Trophoblast cell (in vitro differentiated cells and primary cell): ENCODE measurements at regions not wholly inside any gene's neighbourhood (a gene's known extent, or its start where the extent isn't known, plus 50 kb on each side); places are given as distances from the start of the nearest gene placed in this dataset.

ENCODE experiments used
- DNase-seq, 2 donors: peaks; one replicate each; pipeline ENCODE4 v3.0.0-alpha.2; 2016
- H2AFZ ChIP-seq: 2 replicates; pipeline ENCODE4 v1.6.1; 2013; ENCODE audit warnings: low read length, moderate library complexity, mild to moderate bottlenecking; ENCODE audit not compliant: insufficient read depth, poor library complexity
- H2AK5ac ChIP-seq: 2 replicates; pipeline ENCODE4 v1.6.1; 2013; ENCODE audit warnings: mild to moderate bottlenecking, low read length
- H2BK120ac ChIP-seq: 2 replicates; pipeline ENCODE4 v1.6.1; 2013; ENCODE audit warnings: low read length, mild to moderate bottlenecking, moderate library complexity; ENCODE audit not compliant: insufficient read depth, poor library complexity
- H2BK12ac ChIP-seq: 2 replicates; pipeline ENCODE4 v1.6.1; 2013; ENCODE audit warnings: mild to moderate bottlenecking, low read length, moderate library complexity
- H2BK5ac ChIP-seq: 2 replicates; pipeline ENCODE4 v1.6.1; 2013; ENCODE audit warnings: low read length, low read depth, moderate library complexity, mild to moderate bottlenecking; ENCODE audit not compliant: poor library complexity
- H3K14ac ChIP-seq: 2 replicates; pipeline ENCODE4 v1.6.1; 2013; ENCODE audit warnings: mild to moderate bottlenecking, low read length
- H3K18ac ChIP-seq: 2 replicates; pipeline ENCODE4 v1.6.1; 2013; ENCODE audit warnings: mild to moderate bottlenecking, low read length
- H3K23ac ChIP-seq: 2 replicates; pipeline ENCODE4 v1.6.1; 2013; ENCODE audit warnings: low read length
- H3K27ac ChIP-seq: 2 replicates; pipeline ENCODE4 v1.5.1; 2013; ENCODE audit warnings: low read depth, mild to moderate bottlenecking, inconsistent platforms, low read length, moderate library complexity
- H3K27me3 ChIP-seq: 2 replicates; pipeline ENCODE4 v1.6.1; 2013; ENCODE audit warnings: inconsistent platforms, mild to moderate bottlenecking, low read length, moderate library complexity; ENCODE audit not compliant: insufficient read depth
- H3K36me3 ChIP-seq, 2 experiments: 1 replicate in 1 of 2; 2 replicates in 1 of 2; pipeline ENCODE4 v1.6.1; 2013; ENCODE audit warnings: low read length in 2 of 2, mild to moderate bottlenecking in 2 of 2, moderate library complexity in 1 of 2; ENCODE audit not compliant: insufficient read depth in 2 of 2, control insufficient read depth in 1 of 2
- H3K4ac ChIP-seq: 2 replicates; pipeline ENCODE4 v1.6.1; 2013; ENCODE audit warnings: low read depth, mild to moderate bottlenecking, low read length, moderate library complexity
- H3K4me1 ChIP-seq, 2 experiments: 1 replicate in 1 of 2; 2 replicates in 1 of 2; pipeline ENCODE4 v1.6.1; 2013; ENCODE audit warnings: low read length in 2 of 2, mild to moderate bottlenecking in 2 of 2, moderate library complexity in 1 of 2; ENCODE audit not compliant: insufficient read depth in 2 of 2, control insufficient read depth in 1 of 2
- H3K4me2 ChIP-seq: 2 replicates; pipeline ENCODE4 v1.6.1; 2013; ENCODE audit warnings: inconsistent platforms, mild to moderate bottlenecking, low read length, moderate library complexity
- H3K4me3 ChIP-seq: 2 replicates; pipeline ENCODE4 v1.5.1; 2013; ENCODE audit warnings: mild to moderate bottlenecking, low read depth, low read length, inconsistent platforms
- H3K79me1 ChIP-seq: one replicate; pipeline ENCODE4 v1.6.1; 2013; ENCODE audit warnings: low read length
- H3K79me2 ChIP-seq: 2 replicates; pipeline ENCODE4 v1.6.1; 2013; ENCODE audit warnings: low read length, mild to moderate bottlenecking; ENCODE audit not compliant: control insufficient read depth, insufficient read depth, poor library complexity
- H3K9ac ChIP-seq: 2 replicates; pipeline ENCODE4 v1.6.1; 2013; ENCODE audit warnings: mild to moderate bottlenecking, low read length
- H3K9me3 ChIP-seq: 2 replicates; pipeline ENCODE4 v1.6.1; 2013; ENCODE audit warnings: low read depth, mild to moderate bottlenecking, control low read depth, inconsistent platforms, low read length; ENCODE audit not compliant: insufficient read depth
- H4K12ac ChIP-seq: 2 replicates; pipeline ENCODE4 v1.6.1; 2013; ENCODE audit warnings: low read depth, mild to moderate bottlenecking, low read length, moderate library complexity
- H4K8ac ChIP-seq: 2 replicates; pipeline ENCODE4 v1.6.1; 2013; ENCODE audit warnings: low read depth, mild to moderate bottlenecking, low read length, moderate library complexity
- H4K91ac ChIP-seq: one replicate; pipeline ENCODE4 v1.6.1; 2013; ENCODE audit warnings: low read depth, mild to moderate bottlenecking, low read length, moderate library complexity
- WGBS: extraction: QIAGEN DNeasy Blood & Tissue Kit; methylation state at CpG from one replicate; pipeline ENCODE4 v1.1.7; 2013; ENCODE audit warnings: missing lambda C conversion rate; ENCODE audit not compliant: insufficient read length, insufficient coverage; ENCODE audit errors: extremely low coverage; 5-methylcytosine and 5-hydroxymethylcytosine counted together

DNA sequence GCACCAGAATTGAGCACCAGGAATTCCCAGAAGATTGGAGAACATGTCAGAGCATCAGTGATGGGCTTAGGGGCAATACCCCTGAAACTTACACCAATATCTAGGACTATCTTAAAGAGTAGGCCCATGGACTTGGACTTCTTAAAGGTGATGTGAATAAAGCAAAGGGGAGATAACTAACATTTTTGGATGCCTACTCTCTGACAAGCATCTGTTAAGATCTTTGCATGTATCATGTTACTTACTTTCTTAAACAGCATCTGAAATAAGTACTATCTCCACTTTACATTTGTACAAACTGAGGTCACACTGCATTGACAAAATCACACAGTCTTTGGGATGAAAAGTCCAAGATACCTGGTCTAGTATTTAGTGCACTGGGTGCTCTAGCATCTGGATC is 258.6 kb upstream of the ARSJ start:
- Histone ChIP-seq H4K12ac (no peak overlapping the region), H3K4ac (no peak overlapping the region), H3K79me2 (no peaks in the 10 kb centered on the region), H2AK5ac (no peak overlapping the region), H2AFZ (no peak overlapping the region), H3K23ac (no peak overlapping the region), H3K18ac (no peak overlapping the region), H3K9me3 (no peaks in the 10 kb centered on the region), H3K4me3 (no peak overlapping the region), H3K36me3 (no peaks in the 10 kb centered on the region), H3K27me3 (no peaks in the 10 kb centered on the region), H2BK5ac (no peak overlapping the region), H4K8ac (no peak overlapping the region), H3K9ac (no peak overlapping the region), H2BK12ac (no peak overlapping the region), H3K4me1 (no peaks in the 10 kb centered on the region), H3K27ac (no peak overlapping the region), H2BK120ac (no peak overlapping the region), H3K4me2 (no peak overlapping the region), H3K79me1 (no peaks in the 10 kb centered on the region), H4K91ac (no peak overlapping the region), H3K14ac (no peak overlapping the region)
- no peak for DNase-seq

DNA sequence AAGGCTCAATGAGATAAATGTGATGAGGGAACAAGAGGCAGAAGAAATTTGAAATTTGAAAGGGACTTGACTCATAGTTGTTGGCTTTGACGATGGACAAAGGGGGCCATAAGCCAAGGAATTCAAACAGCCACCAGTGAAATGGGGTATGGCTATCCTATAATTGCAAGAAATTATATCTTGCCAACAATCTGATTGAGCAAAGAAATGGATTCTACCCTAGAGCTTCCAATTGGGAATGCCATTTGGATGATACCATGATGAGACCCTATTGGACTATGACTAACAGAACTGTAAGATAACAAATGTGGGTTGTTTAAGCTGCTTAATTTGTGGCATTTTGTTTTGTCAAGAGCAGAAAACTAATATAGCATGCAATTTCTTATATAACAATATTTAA is 270.1 kb upstream of the ARSJ start:
- Histone ChIP-seq H3K4ac (no peak overlapping the region), H2AK5ac (no peak overlapping the region), H3K27ac (no peak overlapping the region), H4K12ac (no peak overlapping the region), H3K4me2 (no peak overlapping the region), H3K36me3 (no peaks in the 10 kb centered on the region), H2BK5ac (no peak overlapping the region), H3K4me1 (no peaks in the 10 kb centered on the region), H3K23ac (no peak overlapping the region), H3K9ac (no peak overlapping the region), H3K4me3 (no peak overlapping the region), H4K91ac (no peak overlapping the region), H3K18ac (no peak overlapping the region), H3K9me3 (no peaks in the 10 kb centered on the region), H2BK12ac (no peak overlapping the region), H3K27me3 (no peaks in the 10 kb centered on the region), H3K79me2 (no peaks in the 10 kb centered on the region), H2BK120ac (no peak overlapping the region), H4K8ac (no peak overlapping the region), H3K14ac (no peak overlapping the region), H3K79me1 (no peaks in the 10 kb centered on the region), H2AFZ (no peak overlapping the region)
- DNase-seq, result no peak
- no CpG with 5 or more reads among the region's 1 CpG for WGBS

DNA sequence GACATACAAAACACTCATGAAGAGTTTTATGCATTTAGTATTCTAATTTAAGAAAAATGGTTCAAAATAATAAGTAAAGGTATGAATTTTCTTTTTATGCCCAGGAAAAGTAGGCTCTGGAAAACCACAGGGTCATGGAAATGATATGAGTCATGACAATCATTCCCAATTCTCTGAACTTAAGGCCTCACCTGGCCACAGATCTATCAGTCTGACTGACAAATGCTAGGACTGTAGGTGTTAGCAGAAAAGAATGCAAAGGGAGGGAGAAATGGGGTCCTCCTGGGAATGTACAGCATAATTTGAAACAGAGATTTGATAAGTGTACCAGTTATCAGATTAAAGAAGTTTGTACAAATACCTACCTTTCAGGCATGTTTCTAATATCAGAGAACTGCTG is 270.5 kb upstream of the ARSJ start:
- Histone ChIP-seq H3K9me3 (no peaks in the 10 kb centered on the region), H3K23ac (no peak overlapping the region), H3K4me1 (no peaks in the 10 kb centered on the region), H3K18ac (no peak overlapping the region), H2BK5ac (no peak overlapping the region), H2AK5ac (no peak overlapping the region), H4K8ac (no peak overlapping the region), H3K36me3 (no peaks in the 10 kb centered on the region), H3K4me3 (no peak overlapping the region), H3K4me2 (no peak overlapping the region), H3K9ac (no peak overlapping the region), H3K27ac (peak overlapping the region; percentile 3), H3K14ac (no peak overlapping the region), H3K27me3 (no peaks in the 10 kb centered on the region), H3K79me2 (no peaks in the 10 kb centered on the region), H2AFZ (no peak overlapping the region), H3K79me1 (no peaks in the 10 kb centered on the region), H4K91ac (no peak overlapping the region), H4K12ac (no peak overlapping the region), H2BK120ac (no peak overlapping the region), H3K4ac (no peak overlapping the region), H2BK12ac (no peak overlapping the region)
- DNase-seq, result no peak

DNA sequence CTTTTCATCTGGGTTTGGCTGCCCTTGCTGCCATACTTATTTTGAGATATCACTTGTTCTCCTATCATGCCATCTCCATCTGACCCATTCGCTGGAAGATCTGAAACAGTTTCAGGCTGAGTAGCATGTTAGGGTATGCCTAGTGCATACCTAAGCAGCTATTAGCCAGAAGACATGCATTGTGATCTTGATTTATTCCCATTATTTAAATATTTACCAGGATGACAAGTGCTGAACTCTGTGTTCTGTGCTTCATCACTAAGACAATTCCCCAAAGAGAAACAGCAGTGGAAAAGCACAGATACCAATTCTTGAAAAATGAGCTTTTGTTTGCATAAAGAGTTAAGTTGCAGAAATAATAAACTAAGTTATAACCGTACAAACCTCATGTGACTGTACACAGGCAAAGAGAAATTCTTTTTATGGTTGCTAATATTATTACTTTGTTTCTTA is 271.0 kb upstream of the ARSJ start:
- Histone ChIP-seq H3K79me2 (no peaks in the 10 kb centered on the region), H3K4ac (no peak overlapping the region), H2BK12ac (no peak overlapping the region), H3K9me3 (no peaks in the 10 kb centered on the region), H3K36me3 (no peaks in the 10 kb centered on the region), H3K14ac (no peak overlapping the region), H3K4me3 (no peak overlapping the region), H4K91ac (no peak overlapping the region), H3K79me1 (no peaks in the 10 kb centered on the region), H3K18ac (no peak overlapping the region), H2BK120ac (no peak overlapping the region), H4K12ac (no peak overlapping the region), H4K8ac (no peak overlapping the region), H3K27me3 (no peaks in the 10 kb centered on the region), H2AFZ (no peak overlapping the region), H2AK5ac (no peak overlapping the region), H3K4me2 (no peak overlapping the region), H2BK5ac (no peak overlapping the region), H3K9ac (no peak overlapping the region), H3K4me1 (no peaks in the 10 kb centered on the region), H3K27ac (peak overlapping the region; percentile 3), H3K23ac (no peak overlapping the region)
- no CpG with 5 or more reads among the region's 2 CpGs for WGBS
- no peak for DNase-seq

DNA sequence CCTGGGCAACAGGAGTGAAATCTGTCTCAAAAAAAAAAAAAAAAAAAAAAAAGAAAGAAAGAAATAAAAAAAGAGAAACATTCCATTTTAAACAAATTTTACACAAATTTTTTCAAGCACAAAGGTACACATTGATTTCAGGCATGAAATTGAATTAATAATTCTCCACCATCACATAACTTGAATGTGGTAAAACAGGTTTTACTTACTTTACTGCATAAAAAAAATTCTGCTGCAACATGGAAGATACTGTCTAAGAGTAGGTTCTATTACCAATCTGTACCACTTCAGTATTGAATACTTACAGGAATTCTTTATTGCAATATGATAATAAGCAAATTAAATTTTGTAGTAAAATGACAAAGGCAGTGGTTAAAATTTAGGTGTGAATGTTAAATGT is 271.6 kb upstream of the ARSJ start:
- no peaks in the 10 kb centered on the region for H3K4me1 ChIP-seq
- no peak for DNase-seq

More for the DNA sequence above, 271.6 kb upstream of the ARSJ start:
- H3K79me1 ChIP-seq, result no peaks in the 10 kb centered on the region
- H2AFZ ChIP-seq, result no peak overlapping the region
- H3K27ac ChIP-seq, result no peak overlapping the region
- H4K12ac ChIP-seq, result no peak overlapping the region
- no peak overlapping the region for H2BK120ac ChIP-seq
- no peak overlapping the region for H3K4me3 ChIP-seq
- no peak overlapping the region for H4K8ac ChIP-seq
- H3K36me3 ChIP-seq, result no peaks in the 10 kb centered on the region
- H3K79me2 ChIP-seq, result no peaks in the 10 kb centered on the region
- H2BK5ac ChIP-seq, result no peak overlapping the region
- H3K14ac ChIP-seq, result no peak overlapping the region
- no peak overlapping the region for H3K9ac ChIP-seq
- no peak overlapping the region for H3K23ac ChIP-seq
- no peak overlapping the region for H4K91ac ChIP-seq
- H2BK12ac ChIP-seq, result no peak overlapping the region
- H2AK5ac ChIP-seq, result no peak overlapping the region
- no peak overlapping the region for H3K4ac ChIP-seq
- H3K4me2 ChIP-seq, result no peak overlapping the region
- no peaks in the 10 kb centered on the region for H3K27me3 ChIP-seq
- H3K18ac ChIP-seq, result no peak overlapping the region
- no peaks in the 10 kb centered on the region for H3K9me3 ChIP-seq
